K562 (cell line): ENCODE measurements at regions not wholly inside any gene's neighbourhood (a gene's known extent, or its start where the extent isn't known, plus 50 kb on each side); places are given as distances from the start of the nearest gene placed in this dataset.

Source experiments
- ATAC-seq: fragments of 200-7000 bp; cut with Tn5 transposase; 3 replicates; pipeline ENCODE4 v1.9.1; 2020; ENCODE audit warnings: moderate library complexity
- BruUV-seq: library from RNA; stranded (reverse); fragments of 400-500 nt; replicated peaks from 2 replicates; lab custom pipeline; 2021; lab: Mats Ljungman, UMichigan
- CTCF ChIA-PET: fragments of 300-600 bp; formaldehyde crosslinking; extraction: SDS; loops from one replicate; lab custom pipeline; 2021; ENCODE audit warnings: low intra/inter-chr PET ratio; lab: Yijun Ruan, JAX
- POLR2A ChIA-PET: fragments of 300-600, 350-650 bp; sonication (Branson Sonifier 250); formaldehyde crosslinking; extraction: SDS; loops from one replicate; lab custom pipeline; 2021; ENCODE audit warnings: antibody characterized with exemption, inconsistent platforms; lab: Yijun Ruan, JAX
- DNase-seq, 4 experiments: peaks; one replicate each; pipeline versions ENCODE4 v3.0.0 to v3.0.0-alpha.2; 2011 to 2018; ENCODE audit warnings: low spot score in 3 of 4, mixed read lengths in 3 of 4; ENCODE audit errors: extremely low read depth in 1 of 4
- FAIRE-seq: peaks from 2 replicates; lab custom pipeline; 2011; peaks lifted over from hg19 to GRCh38; lab: Jason Lieb, UNC
- H2AFZ ChIP-seq: 2 replicates; pipeline ENCODE4 v1.6.0; 2011; ENCODE audit warnings: low read depth, low read length, control low read depth, inconsistent platforms
- H3K27ac ChIP-seq: fragments of 200-600 bp; 3 replicates; pipeline ENCODE4 v1.8.0; 2011; ENCODE audit warnings: low read depth, mild to moderate bottlenecking, control low read depth, inconsistent platforms, low read length, moderate library complexity, mixed read lengths; ENCODE audit errors: extremely low read depth
- H3K27me3 ChIP-seq, 2 experiments: fragments of 300-600 bp in 1 of 2; 2 replicates in 1 of 2; 3 replicates in 1 of 2; pipeline versions ENCODE4 v1.6.0 to v1.8.0; 2011; ENCODE audit warnings: inconsistent platforms in 2 of 2, low read length in 2 of 2, mild to moderate bottlenecking in 1 of 2, mixed read lengths in 1 of 2, moderate library complexity in 1 of 2; ENCODE audit not compliant: control insufficient read depth in 2 of 2, insufficient read depth in 2 of 2
- H3K36me3 ChIP-seq: fragments of 300-600 bp; 3 replicates; pipeline ENCODE4 v1.8.0; 2011; ENCODE audit warnings: mild to moderate bottlenecking, low read length, inconsistent platforms; ENCODE audit not compliant: control insufficient read depth, insufficient read depth
- H3K4me1 ChIP-seq, 2 experiments: fragments of 200-600 bp in 1 of 2; replicated peaks in 1 of 2; 2 replicates in 1 of 2; 3 replicates in 1 of 2; pipeline versions ENCODE4 v1.5.1 to v1.8.0; 2011; ENCODE audit warnings: inconsistent platforms in 2 of 2, low read length in 2 of 2, mild to moderate bottlenecking in 1 of 2, mixed read lengths in 1 of 2, moderate library complexity in 1 of 2; ENCODE audit not compliant: control insufficient read depth in 2 of 2, insufficient read depth in 2 of 2
- H3K4me2 ChIP-seq: 2 replicates; pipeline ENCODE4 v1.6.1; 2011; ENCODE audit warnings: low read length, control low read depth, inconsistent platforms, mixed read lengths; ENCODE audit not compliant: insufficient read depth
- H3K4me3 ChIP-seq: fragments of 200-600 bp; sonication (generic), shearing (Covaris generic); 2 replicates; pipeline ENCODE4 v1.5.1; 2016; ENCODE audit warnings: control low read depth, inconsistent platforms
- H3K79me2 ChIP-seq: fragments of 200-600 bp; 3 replicates; pipeline ENCODE4 v1.8.0; 2011; ENCODE audit warnings: low read length, inconsistent platforms; ENCODE audit not compliant: control insufficient read depth, insufficient read depth
- H3K9ac ChIP-seq, 2 experiments: 2 replicates each; pipeline versions ENCODE4 v1.6.0 to v1.6.1; 2011; ENCODE audit warnings: low read depth in 2 of 2, low read length in 2 of 2, control low read depth in 1 of 2, inconsistent platforms in 1 of 2, mild to moderate bottlenecking in 1 of 2, mixed read lengths in 1 of 2; ENCODE audit not compliant: insufficient read depth in 1 of 2
- H3K9me1 ChIP-seq: one replicate; pipeline ENCODE4 v1.6.0; 2011; ENCODE audit warnings: inconsistent platforms, mild to moderate bottlenecking, low read length, moderate library complexity; ENCODE audit not compliant: control insufficient read depth, insufficient read depth
- H3K9me3 ChIP-seq: replicated peaks from 2 replicates; pipeline ENCODE4 v1.5.1; 2011; ENCODE audit warnings: low read depth, low read length, inconsistent platforms; ENCODE audit not compliant: control insufficient read depth, insufficient read depth
- H4K20me1 ChIP-seq: replicated peaks from 2 replicates; pipeline ENCODE4 v1.6.1; 2011; ENCODE audit warnings: low read length, inconsistent platforms, mixed read lengths; ENCODE audit not compliant: control insufficient read depth, insufficient read depth
- ARID1B ChIP-seq: fragments of 450-650 bp; IDR thresholded peaks from 2 replicates; pipeline ENCODE4 v1.6.1; 2016; ENCODE audit warnings: antibody characterized with exemption, mild to moderate bottlenecking, inconsistent platforms
- BRF1 ChIP-seq: IDR thresholded peaks from 3 replicates; pipeline ENCODE4 v1.6.1; 2011; ENCODE audit warnings: borderline replicate concordance, mild to moderate bottlenecking; ENCODE audit not compliant: insufficient read length; ENCODE audit errors: extremely low read depth
- EHMT2 ChIP-seq: fragments of 450-650 bp; IDR thresholded peaks from 2 replicates; pipeline ENCODE4 v1.6.1; 2018; ENCODE audit warnings: antibody characterized with exemption
- NR2F6 ChIP-seq: fragments of 450-650 bp; formaldehyde crosslinking; IDR thresholded peaks from 2 replicates; pipeline ENCODE4 v1.4.0; 2020; ENCODE audit warnings: mild to moderate bottlenecking
- RBBP5 ChIP-seq: fragments of 200-600 bp; sonication (generic); IDR thresholded peaks from 2 replicates; pipeline ENCODE4 v1.6.1; 2012; ENCODE audit warnings: borderline replicate concordance, mild to moderate bottlenecking, low read length, control low read depth, inconsistent platforms; ENCODE audit not compliant: insufficient read depth, poor library complexity, severe bottlenecking
- ZNF253 ChIP-seq: fragments of 250-450 bp; sonication (Bioruptor Pico); conservative IDR thresholded peaks from 2 replicates; pipeline ENCODE4 v1.6.1; 2021; ENCODE audit warnings: mild to moderate bottlenecking
- ZNF347 ChIP-seq: fragments of 450-650 bp; formaldehyde crosslinking; IDR thresholded peaks from 2 replicates; pipeline ENCODE4 v1.4.0; 2020; ENCODE audit warnings: low read depth, mild to moderate bottlenecking, moderate library complexity
- ZNF444 ChIP-seq: fragments of 250-450 bp; sonication (Bioruptor Pico); IDR thresholded peaks from 2 replicates; pipeline ENCODE4 v1.4.0; 2020; ENCODE audit warnings: mild to moderate bottlenecking, moderate library complexity
- WGBS: fragments of 100-300 bp; shearing (Covaris generic); methylation state at CpG from one replicate; pipeline ENCODE4 v1.1.6; 2016; ENCODE audit warnings: low coverage, mixed read lengths; ENCODE audit not compliant: insufficient coverage; ENCODE audit errors: missing lambda C conversion rate; 5-methylcytosine and 5-hydroxymethylcytosine counted together
- in situ Hi-C: fragments of 300-500 bp; cut with MboI; formaldehyde crosslinking; loops from 4 replicates; pipeline ENCODE4 v1.15.0; 2018; ENCODE audit warnings: inconsistent platforms, mixed read lengths
- intact Hi-C: fragments of 100-400 bp; cut with micrococcal nuclease; formaldehyde crosslinking; loops from 2 replicates; pipeline ENCODE4 v1.14.2; 2022
- TF ChIP-seq, protein P1 (sequence below): fragments of 450-650 bp; IDR thresholded peaks from 2 replicates; pipeline ENCODE4 v1.6.1; 2018; ENCODE audit warnings: mild to moderate bottlenecking, low read depth; ENCODE audit not compliant: partially characterized antibody
- TF ChIP-seq, protein P2 (sequence below): sonication (generic); formaldehyde crosslinking; IDR thresholded peaks from 2 replicates; pipeline ENCODE4 v1.9.0; 2022; ENCODE audit warnings: mild to moderate bottlenecking, missing genetic modification reagents
- TF ChIP-seq, protein P3 (sequence below): fragments of 450-650 bp; IDR thresholded peaks from 2 replicates; pipeline ENCODE4 v1.6.1; 2014; ENCODE audit warnings: low read depth, mild to moderate bottlenecking, moderate library complexity, borderline replicate concordance
- TF ChIP-seq, protein P4 (sequence below): fragments of 450-650 bp; IDR thresholded peaks from 2 replicates; pipeline ENCODE4 v1.6.1; 2016; ENCODE audit warnings: low read depth, mild to moderate bottlenecking, moderate library complexity
- TF ChIP-seq, protein P5 (sequence below): IDR thresholded peaks from 2 replicates; pipeline ENCODE4 v1.6.1; 2012; ENCODE audit warnings: low read depth, low read length, improper control_type of control experiment, borderline replicate concordance

DNA sequence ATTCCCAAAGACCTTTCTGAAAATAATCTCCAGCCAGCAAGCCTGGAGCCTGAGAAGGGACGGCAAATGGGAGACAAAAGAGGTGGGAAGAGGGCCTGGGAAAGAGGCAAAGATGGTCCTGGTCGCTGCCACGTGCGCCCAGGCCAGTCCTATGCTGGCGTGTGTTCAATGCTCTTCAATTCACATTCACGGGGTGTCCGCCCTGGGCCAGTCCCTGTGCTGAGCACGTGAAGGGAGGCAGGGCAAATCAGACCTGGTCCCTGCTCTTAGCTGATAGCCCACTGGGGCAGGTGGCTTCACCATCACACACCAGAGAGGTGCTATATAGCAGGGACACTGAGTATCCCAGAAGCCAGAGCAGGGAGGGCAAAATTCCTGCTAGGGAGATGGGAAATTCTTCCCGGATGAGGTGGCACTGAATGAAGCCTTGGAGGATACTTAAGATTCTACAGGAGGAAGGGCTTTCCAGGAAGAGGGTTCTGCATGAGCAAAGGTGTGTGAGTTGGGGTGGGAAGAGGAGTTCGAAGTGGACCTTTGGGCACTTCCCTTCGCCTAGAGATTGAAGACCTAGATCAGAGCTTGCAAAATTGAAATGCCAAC is 148.2 kb downstream of the CHST1 start:
- Histone ChIP-seq H3K79me2 (no peaks in the 10 kb centered on the region), H2AFZ (no peak overlapping the region), H3K9ac (no peak overlapping the region), H3K4me1 (no peaks in the 10 kb centered on the region), H4K20me1 (no peaks in the 10 kb centered on the region), H3K27me3 (no peaks in the 10 kb centered on the region), H3K27ac (no peak overlapping the region), H3K9me1 (no peaks in the 10 kb centered on the region), H3K9me3 (no peaks in the 10 kb centered on the region), H3K4me3 (no peak overlapping the region), H3K4me2 (no peak overlapping the region), H3K36me3 (no peaks in the 10 kb centered on the region)
- BruUV-seq: no TSS peak
- intact Hi-C loops: no loop called here
- ChIA-PET POLR2A (interaction anchor here (0.6 kb wide), 1 partner anchor 17 kb away, joined by 3 read pairs; no protein-coding TSS in a partner anchor), CTCF (no interaction called here)
- 3% methylated on average over 10 of the region's 11 CpGs for WGBS
- FAIRE-seq (no peak), DNase-seq (no peak), ATAC-seq (no peak)
- in situ Hi-C loops: no loop called here
- TF ChIP-seq, protein P1, sequence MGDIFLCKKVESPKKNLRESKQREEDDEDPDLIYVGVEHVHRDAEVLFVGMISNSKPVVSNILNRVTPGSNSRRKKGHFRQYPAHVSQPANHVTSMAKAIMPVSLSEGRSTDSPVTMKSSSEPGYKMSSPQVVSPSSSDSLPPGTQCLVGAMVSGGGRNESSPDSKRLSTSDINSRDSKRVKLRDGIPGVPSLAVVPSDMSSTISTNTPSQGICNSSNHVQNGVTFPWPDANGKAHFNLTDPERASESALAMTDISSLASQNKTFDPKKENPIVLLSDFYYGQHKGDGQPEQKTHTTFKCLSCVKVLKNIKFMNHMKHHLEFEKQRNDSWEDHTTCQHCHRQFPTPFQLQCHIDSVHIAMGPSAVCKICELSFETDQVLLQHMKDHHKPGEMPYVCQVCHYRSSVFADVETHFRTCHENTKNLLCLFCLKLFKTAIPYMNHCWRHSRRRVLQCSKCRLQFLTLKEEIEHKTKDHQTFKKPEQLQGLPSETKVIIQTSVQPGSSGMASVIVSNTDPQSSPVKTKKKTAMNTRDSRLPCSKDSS: no peak
- TF ChIP-seq ARID1B (no peak), EHMT2 (no peak), ZNF347 (CRISPR knock-in tag) (no peak), RBBP5 (no peak), ZNF444 (CRISPR knock-in tag) (no peak), NR2F6 (CRISPR knock-in tag) (no peak), ZNF253 (CRISPR knock-in tag) (no peak), BRF1 (no peak)
- TF ChIP-seq, protein P2, sequence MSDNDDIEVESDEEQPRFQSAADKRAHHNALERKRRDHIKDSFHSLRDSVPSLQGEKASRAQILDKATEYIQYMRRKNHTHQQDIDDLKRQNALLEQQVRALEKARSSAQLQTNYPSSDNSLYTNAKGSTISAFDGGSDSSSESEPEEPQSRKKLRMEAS (CRISPR knock-in tag): no peak
- TF ChIP-seq, protein P3, sequence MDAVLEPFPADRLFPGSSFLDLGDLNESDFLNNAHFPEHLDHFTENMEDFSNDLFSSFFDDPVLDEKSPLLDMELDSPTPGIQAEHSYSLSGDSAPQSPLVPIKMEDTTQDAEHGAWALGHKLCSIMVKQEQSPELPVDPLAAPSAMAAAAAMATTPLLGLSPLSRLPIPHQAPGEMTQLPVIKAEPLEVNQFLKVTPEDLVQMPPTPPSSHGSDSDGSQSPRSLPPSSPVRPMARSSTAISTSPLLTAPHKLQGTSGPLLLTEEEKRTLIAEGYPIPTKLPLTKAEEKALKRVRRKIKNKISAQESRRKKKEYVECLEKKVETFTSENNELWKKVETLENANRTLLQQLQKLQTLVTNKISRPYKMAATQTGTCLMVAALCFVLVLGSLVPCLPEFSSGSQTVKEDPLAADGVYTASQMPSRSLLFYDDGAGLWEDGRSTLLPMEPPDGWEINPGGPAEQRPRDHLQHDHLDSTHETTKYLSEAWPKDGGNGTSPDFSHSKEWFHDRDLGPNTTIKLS: no peak
- TF ChIP-seq, protein P4, sequence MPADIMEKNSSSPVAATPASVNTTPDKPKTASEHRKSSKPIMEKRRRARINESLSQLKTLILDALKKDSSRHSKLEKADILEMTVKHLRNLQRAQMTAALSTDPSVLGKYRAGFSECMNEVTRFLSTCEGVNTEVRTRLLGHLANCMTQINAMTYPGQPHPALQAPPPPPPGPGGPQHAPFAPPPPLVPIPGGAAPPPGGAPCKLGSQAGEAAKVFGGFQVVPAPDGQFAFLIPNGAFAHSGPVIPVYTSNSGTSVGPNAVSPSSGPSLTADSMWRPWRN: no peak
- TF ChIP-seq, protein P5, sequence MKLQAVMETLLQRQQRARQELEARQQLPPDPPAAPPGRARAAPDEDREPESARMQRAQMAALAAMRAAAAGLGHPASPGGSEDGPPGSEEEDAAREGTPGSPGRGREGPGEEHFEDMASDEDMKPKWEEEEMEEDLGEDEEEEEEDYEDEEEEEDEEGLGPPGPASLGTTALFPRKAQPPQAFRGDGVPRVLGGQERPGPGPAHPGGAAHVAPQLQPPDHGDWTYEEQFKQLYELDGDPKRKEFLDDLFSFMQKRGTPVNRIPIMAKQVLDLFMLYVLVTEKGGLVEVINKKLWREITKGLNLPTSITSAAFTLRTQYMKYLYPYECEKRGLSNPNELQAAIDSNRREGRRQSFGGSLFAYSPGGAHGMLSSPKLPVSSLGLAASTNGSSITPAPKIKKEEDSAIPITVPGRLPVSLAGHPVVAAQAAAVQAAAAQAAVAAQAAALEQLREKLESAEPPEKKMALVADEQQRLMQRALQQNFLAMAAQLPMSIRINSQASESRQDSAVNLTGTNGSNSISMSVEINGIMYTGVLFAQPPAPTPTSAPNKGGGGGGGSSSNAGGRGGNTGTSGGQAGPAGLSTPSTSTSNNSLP: no peak
